WTC11 (cell line): ENCODE measurements at regions not wholly inside any gene's neighbourhood (a gene's known extent, or its start where the extent isn't known, plus 50 kb on each side); places are given as distances from the start of the nearest gene placed in this dataset.

ENCODE experiments used
- ATF3 ChIP-seq: sonication (generic); formaldehyde crosslinking; conservative IDR thresholded peaks from 2 replicates; pipeline ENCODE4 v1.8.1; 2022; ENCODE audit warnings: mild to moderate bottlenecking, missing genetic modification reagents
- CREB1 ChIP-seq: sonication (generic); formaldehyde crosslinking; IDR thresholded peaks from 2 replicates; pipeline ENCODE4 v1.8.0; 2023; ENCODE audit warnings: mild to moderate bottlenecking, missing genetic modification reagents
- CTCF ChIP-seq: fragments of 200-600 bp; IDR thresholded peaks from 2 replicates; pipeline ENCODE4 v1.8.0; 2022; ENCODE audit warnings: antibody characterized with exemption
- ESRRA ChIP-seq: sonication (generic); formaldehyde crosslinking; IDR thresholded peaks from 2 replicates; pipeline ENCODE4 v1.8.1; 2022; ENCODE audit warnings: mild to moderate bottlenecking, missing genetic modification reagents, borderline replicate concordance
- GABPB1 ChIP-seq: sonication (generic); formaldehyde crosslinking; IDR thresholded peaks from 2 replicates; pipeline ENCODE4 v1.8.1; 2023; ENCODE audit warnings: mild to moderate bottlenecking, missing genetic modification reagents
- NR3C1 ChIP-seq: sonication (generic); formaldehyde crosslinking; conservative IDR thresholded peaks from 2 replicates; pipeline ENCODE4 v1.8.1; 2023; ENCODE audit warnings: low read depth, mild to moderate bottlenecking, missing genetic modification reagents
- SMAD3 ChIP-seq: sonication (generic); formaldehyde crosslinking; IDR thresholded peaks from 2 replicates; pipeline ENCODE4 v1.8.0; 2022; ENCODE audit warnings: missing genetic modification reagents, mild to moderate bottlenecking, borderline replicate concordance
- TF ChIP-seq, protein P1 (sequence below): sonication (generic); formaldehyde crosslinking; IDR thresholded peaks from 2 replicates; pipeline ENCODE4 v1.8.1; 2023; ENCODE audit warnings: mild to moderate bottlenecking, missing genetic modification reagents, moderate library complexity
- TF ChIP-seq, protein P2 (sequence below): sonication (generic); formaldehyde crosslinking; IDR thresholded peaks from 2 replicates; pipeline ENCODE4 v1.8.0; 2022; ENCODE audit warnings: mild to moderate bottlenecking, missing genetic modification reagents
- TF ChIP-seq, protein P3 (sequence below): sonication (generic); formaldehyde crosslinking; IDR thresholded peaks from 2 replicates; pipeline ENCODE4 v1.8.1; 2022; ENCODE audit warnings: low read depth, missing genetic modification reagents, borderline replicate concordance
- TF ChIP-seq, protein P4 (sequence below): sonication (generic); formaldehyde crosslinking; IDR thresholded peaks from 2 replicates; pipeline ENCODE4 v1.8.1; 2023; ENCODE audit warnings: mild to moderate bottlenecking, missing genetic modification reagents, borderline replicate concordance

DNA sequence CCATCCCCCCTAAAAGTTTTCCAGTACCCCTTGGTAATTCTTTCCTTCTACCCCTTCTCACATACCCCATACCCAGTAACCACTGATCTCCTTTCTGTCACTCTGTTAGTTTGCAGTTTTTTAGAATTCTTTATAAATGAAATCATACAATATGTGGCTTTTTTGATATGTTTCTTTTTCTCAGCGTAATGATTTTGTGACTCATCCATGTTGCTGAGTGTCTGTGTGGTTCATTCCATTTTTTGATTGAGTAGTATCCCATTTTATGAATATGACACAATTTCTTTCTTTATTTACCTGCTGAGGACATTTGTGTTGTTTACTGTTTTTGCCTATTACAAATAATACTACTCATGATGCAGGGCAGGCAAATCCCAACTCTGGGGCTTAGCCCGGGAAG lies 1605.3 kb downstream of the BRINP3 start:
- TF ChIP-seq CTCF (no peak), SMAD3 (CRISPR knock-in tag) (no peak), CREB1 (CRISPR knock-in tag) (no peak), NR3C1 (no peak), ESRRA (no peak), ATF3 (CRISPR knock-in tag) (no peak), GABPB1 (CRISPR knock-in tag) (no peak)
- TF ChIP-seq, protein P1, sequence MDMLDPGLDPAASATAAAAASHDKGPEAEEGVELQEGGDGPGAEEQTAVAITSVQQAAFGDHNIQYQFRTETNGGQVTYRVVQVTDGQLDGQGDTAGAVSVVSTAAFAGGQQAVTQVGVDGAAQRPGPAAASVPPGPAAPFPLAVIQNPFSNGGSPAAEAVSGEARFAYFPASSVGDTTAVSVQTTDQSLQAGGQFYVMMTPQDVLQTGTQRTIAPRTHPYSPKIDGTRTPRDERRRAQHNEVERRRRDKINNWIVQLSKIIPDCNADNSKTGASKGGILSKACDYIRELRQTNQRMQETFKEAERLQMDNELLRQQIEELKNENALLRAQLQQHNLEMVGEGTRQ = no peak
- TF ChIP-seq, protein P2, sequence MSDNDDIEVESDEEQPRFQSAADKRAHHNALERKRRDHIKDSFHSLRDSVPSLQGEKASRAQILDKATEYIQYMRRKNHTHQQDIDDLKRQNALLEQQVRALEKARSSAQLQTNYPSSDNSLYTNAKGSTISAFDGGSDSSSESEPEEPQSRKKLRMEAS = no peak
- TF ChIP-seq, protein P3, sequence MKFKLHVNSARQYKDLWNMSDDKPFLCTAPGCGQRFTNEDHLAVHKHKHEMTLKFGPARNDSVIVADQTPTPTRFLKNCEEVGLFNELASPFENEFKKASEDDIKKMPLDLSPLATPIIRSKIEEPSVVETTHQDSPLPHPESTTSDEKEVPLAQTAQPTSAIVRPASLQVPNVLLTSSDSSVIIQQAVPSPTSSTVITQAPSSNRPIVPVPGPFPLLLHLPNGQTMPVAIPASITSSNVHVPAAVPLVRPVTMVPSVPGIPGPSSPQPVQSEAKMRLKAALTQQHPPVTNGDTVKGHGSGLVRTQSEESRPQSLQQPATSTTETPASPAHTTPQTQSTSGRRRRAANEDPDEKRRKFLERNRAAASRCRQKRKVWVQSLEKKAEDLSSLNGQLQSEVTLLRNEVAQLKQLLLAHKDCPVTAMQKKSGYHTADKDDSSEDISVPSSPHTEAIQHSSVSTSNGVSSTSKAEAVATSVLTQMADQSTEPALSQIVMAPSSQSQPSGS (CRISPR knock-in tag) = no peak
- TF ChIP-seq, protein P4, sequence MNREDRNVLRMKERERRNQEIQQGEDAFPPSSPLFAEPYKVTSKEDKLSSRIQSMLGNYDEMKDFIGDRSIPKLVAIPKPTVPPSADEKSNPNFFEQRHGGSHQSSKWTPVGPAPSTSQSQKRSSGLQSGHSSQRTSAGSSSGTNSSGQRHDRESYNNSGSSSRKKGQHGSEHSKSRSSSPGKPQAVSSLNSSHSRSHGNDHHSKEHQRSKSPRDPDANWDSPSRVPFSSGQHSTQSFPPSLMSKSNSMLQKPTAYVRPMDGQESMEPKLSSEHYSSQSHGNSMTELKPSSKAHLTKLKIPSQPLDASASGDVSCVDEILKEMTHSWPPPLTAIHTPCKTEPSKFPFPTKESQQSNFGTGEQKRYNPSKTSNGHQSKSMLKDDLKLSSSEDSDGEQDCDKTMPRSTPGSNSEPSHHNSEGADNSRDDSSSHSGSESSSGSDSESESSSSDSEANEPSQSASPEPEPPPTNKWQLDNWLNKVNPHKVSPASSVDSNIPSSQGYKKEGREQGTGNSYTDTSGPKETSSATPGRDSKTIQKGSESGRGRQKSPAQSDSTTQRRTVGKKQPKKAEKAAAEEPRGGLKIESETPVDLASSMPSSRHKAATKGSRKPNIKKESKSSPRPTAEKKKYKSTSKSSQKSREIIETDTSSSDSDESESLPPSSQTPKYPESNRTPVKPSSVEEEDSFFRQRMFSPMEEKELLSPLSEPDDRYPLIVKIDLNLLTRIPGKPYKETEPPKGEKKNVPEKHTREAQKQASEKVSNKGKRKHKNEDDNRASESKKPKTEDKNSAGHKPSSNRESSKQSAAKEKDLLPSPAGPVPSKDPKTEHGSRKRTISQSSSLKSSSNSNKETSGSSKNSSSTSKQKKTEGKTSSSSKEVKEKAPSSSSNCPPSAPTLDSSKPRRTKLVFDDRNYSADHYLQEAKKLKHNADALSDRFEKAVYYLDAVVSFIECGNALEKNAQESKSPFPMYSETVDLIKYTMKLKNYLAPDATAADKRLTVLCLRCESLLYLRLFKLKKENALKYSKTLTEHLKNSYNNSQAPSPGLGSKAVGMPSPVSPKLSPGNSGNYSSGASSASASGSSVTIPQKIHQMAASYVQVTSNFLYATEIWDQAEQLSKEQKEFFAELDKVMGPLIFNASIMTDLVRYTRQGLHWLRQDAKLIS (CRISPR knock-in tag) = no peak
